Progenitor cell of endocrine pancreas (in vitro differentiated cells): ENCODE measurements at regions not wholly inside any gene's neighbourhood (a gene's known extent, or its start where the extent isn't known, plus 50 kb on each side); places are given as distances from the start of the nearest gene placed in this dataset.
A peak's percentile ranks its signal among the peaks of the same experiment; 100 is the strongest.

Experiments
- DNase-seq: peaks from one replicate; pipeline ENCODE4 v3.0.0; 2021; ENCODE audit warnings: low spot score; ENCODE audit not compliant: unreplicated experiment
- H3K27ac Mint-ChIP-seq: 2 replicates; pipeline ENCODE4 v1.8.0; 2021; ENCODE audit warnings: mild to moderate bottlenecking, moderate library complexity, mixed read lengths
- H3K27me3 Mint-ChIP-seq: 2 replicates; pipeline ENCODE4 v1.8.0; 2021; ENCODE audit warnings: mixed read lengths
- H3K36me3 Mint-ChIP-seq: 2 replicates; pipeline ENCODE4 v1.8.0; 2022; ENCODE audit warnings: mixed read lengths; ENCODE audit not compliant: insufficient read depth
- H3K4me1 Mint-ChIP-seq: 2 replicates; pipeline ENCODE4 v1.8.0; 2021; ENCODE audit warnings: low read depth, mixed read lengths
- H3K4me3 Mint-ChIP-seq: 2 replicates; pipeline ENCODE4 v1.8.0; 2021; ENCODE audit warnings: low read depth, mild to moderate bottlenecking, moderate library complexity, mixed read lengths
- H3K9me3 Mint-ChIP-seq: 2 replicates; pipeline ENCODE4 v1.8.0; 2021; ENCODE audit warnings: low read depth, mixed read lengths
- CTCF ChIP-seq: fragments of 200-600 bp; sonication (generic); IDR thresholded peaks from one replicate; pipeline ENCODE4 v1.5.0; 2021; ENCODE audit warnings: antibody characterized with exemption, mild to moderate bottlenecking; ENCODE audit not compliant: unreplicated experiment

GRCh38 chr10:131818510-131819234, 82.1 kb upstream of the PPP2R2D start:
- no peaks in the 10 kb centered on the region for H3K9me3 Mint-ChIP-seq
- H3K4me3 Mint-ChIP-seq: no peak overlapping the region
- H3K27ac Mint-ChIP-seq: no peak overlapping the region
- peak; percentile 6 for DNase-seq
- no peak for TF ChIP-seq CTCF
- H3K27me3 Mint-ChIP-seq: peaks cover 22% of the 10 kb centered on the region
- peaks cover 3% of the 10 kb centered on the region for H3K4me1 Mint-ChIP-seq
- no peaks in the 10 kb centered on the region for H3K36me3 Mint-ChIP-seq

GRCh38 chr10:131819241-131820072, 81.4 kb upstream of the PPP2R2D start:
- peak; percentile 7 for DNase-seq
- TF ChIP-seq CTCF: no peak
- Mint-ChIP-seq H3K27ac (no peak overlapping the region), H3K36me3 (no peaks in the 10 kb centered on the region), H3K4me1 (peaks cover 2% of the 10 kb centered on the region), H3K9me3 (no peaks in the 10 kb centered on the region), H3K4me3 (no peak overlapping the region), H3K27me3 (peaks cover 20% of the 10 kb centered on the region)

- Mint-ChIP-seq H3K36me3 (no peaks in the 10 kb centered on the region), H3K27ac (no peak overlapping the region), H3K4me3 (no peak overlapping the region), H3K9me3 (no peaks in the 10 kb centered on the region), H3K4me1 (peaks cover 6% of the 10 kb centered on the region), H3K27me3 (peaks cover 21% of the 10 kb centered on the region)
- DNase-seq: peak; percentile 2
- TF ChIP-seq CTCF: no peak
These were observed 80.2 kb upstream of the PPP2R2D start for GRCh38 chr10:131820626-131821025.

GRCh38 chr10:131821378-131822012, 79.3 kb upstream of the PPP2R2D start:
- no peak overlapping the region for H3K4me3 Mint-ChIP-seq
- peaks cover 24% of the 10 kb centered on the region for H3K27me3 Mint-ChIP-seq
- no peak overlapping the region for H3K27ac Mint-ChIP-seq
- H3K4me1 Mint-ChIP-seq: peaks cover 13% of the 10 kb centered on the region
- no peaks in the 10 kb centered on the region for H3K36me3 Mint-ChIP-seq
- no peak for TF ChIP-seq CTCF
- peak; percentile 5 for DNase-seq
- H3K9me3 Mint-ChIP-seq: no peaks in the 10 kb centered on the region

GRCh38 chr10:131822013-131822691, 78.7 kb upstream of the PPP2R2D start:
- no peak for DNase-seq
- TF ChIP-seq CTCF: no peak
- Mint-ChIP-seq H3K36me3 (no peaks in the 10 kb centered on the region), H3K27ac (no peak overlapping the region), H3K4me1 (peaks cover 13% of the 10 kb centered on the region), H3K4me3 (no peak overlapping the region), H3K9me3 (no peaks in the 10 kb centered on the region), H3K27me3 (peaks cover 18% of the 10 kb centered on the region)
